SU-DHL-6 (cell line): ENCODE measurements at regions not wholly inside any gene's neighbourhood (a gene's known extent, or its start where the extent isn't known, plus 50 kb on each side); places are given as distances from the start of the nearest gene placed in this dataset.

Experiments used
- H2AFZ ChIP-seq: fragments of 200-600 bp; sonication (generic); 2 replicates; pipeline ENCODE4 v1.6.1; 2014; ENCODE audit warnings: low read depth, mild to moderate bottlenecking, moderate library complexity, mixed read lengths, antibody characterized with exemption, low read length; ENCODE audit not compliant: severe bottlenecking
- H3F3A ChIP-seq: fragments of 200-600 bp; shearing (Covaris generic); 2 replicates; pipeline ENCODE4 v1.6.0; 2016; ENCODE audit warnings: antibody characterized with exemption, mild to moderate bottlenecking; ENCODE audit not compliant: insufficient read depth
- H3K27ac ChIP-seq: fragments of 200-600 bp; sonication (generic); 2 replicates; pipeline ENCODE4 v1.5.1; 2016; ENCODE audit warnings: low read depth, mild to moderate bottlenecking, low read length, moderate library complexity, mixed read lengths
- H3K27me3 ChIP-seq: fragments of 200-600 bp; sonication (generic), shearing (Covaris generic); 2 replicates; pipeline ENCODE4 v1.6.0; 2014; ENCODE audit warnings: mild to moderate bottlenecking, low read length
- H3K36me3 ChIP-seq: fragments of 200-600 bp; sonication (generic); 2 replicates; pipeline ENCODE4 v1.6.1; 2014; ENCODE audit warnings: mild to moderate bottlenecking, low read length, mixed read lengths
- H3K4me2 ChIP-seq: fragments of 300-600, 200-600 bp; shearing (Covaris generic), sonication (generic); 2 replicates; pipeline ENCODE4 v1.6.0; 2014; ENCODE audit warnings: low read length, low read depth, mild to moderate bottlenecking; ENCODE audit not compliant: poor library complexity, severe bottlenecking
- H3K4me3 ChIP-seq: fragments of 200-600 bp; sonication (generic); 2 replicates; pipeline ENCODE4 v1.5.1; 2014; ENCODE audit warnings: antibody characterized with exemption, low read length, mild to moderate bottlenecking, mixed read lengths; ENCODE audit not compliant: insufficient read depth, poor library complexity, severe bottlenecking
- H3K79me2 ChIP-seq: fragments of 200-600 bp; sonication (generic); 2 replicates; pipeline ENCODE4 v1.6.1; 2014; ENCODE audit warnings: mild to moderate bottlenecking, low read length, moderate library complexity; ENCODE audit not compliant: insufficient read depth
- H3K9ac ChIP-seq: fragments of 200-600 bp; sonication (generic); 2 replicates; pipeline ENCODE4 v1.7.0; 2014; ENCODE audit warnings: mild to moderate bottlenecking, low read length
- H3K9me2 ChIP-seq: fragments of 200-600 bp; sonication (generic); replicated peaks from 2 replicates; pipeline ENCODE4 v1.6.1; 2014; ENCODE audit warnings: low read length; ENCODE audit not compliant: insufficient read depth
- H3K9me3 ChIP-seq: fragments of 200-600 bp; sonication (generic); 2 replicates; pipeline ENCODE4 v1.6.1; 2014; ENCODE audit warnings: low read length, mixed read lengths; ENCODE audit not compliant: insufficient read depth
- H4K20me1 ChIP-seq: fragments of 200-600 bp; sonication (generic); 2 replicates; pipeline ENCODE4 v1.6.1; 2014; ENCODE audit warnings: low read depth, mild to moderate bottlenecking, antibody characterized with exemption, low read length, moderate library complexity, mixed read lengths
- EZH2phosphoT487 ChIP-seq: fragments of 200-600 bp; sonication (generic), shearing (Covaris generic); conservative IDR thresholded peaks from 2 replicates; pipeline ENCODE4 v1.6.1; 2018; ENCODE audit warnings: mild to moderate bottlenecking, antibody characterized with exemption, low read length, moderate library complexity, mixed read lengths
- TF ChIP-seq, protein P1 (sequence below): fragments of 200-600 bp; sonication (generic); IDR thresholded peaks from one replicate; pipeline ENCODE4 v1.5.1; 2017; ENCODE audit warnings: antibody characterized with exemption, mild to moderate bottlenecking, low read length, moderate library complexity; ENCODE audit not compliant: insufficient read depth, poor library complexity, severe bottlenecking

DNA sequence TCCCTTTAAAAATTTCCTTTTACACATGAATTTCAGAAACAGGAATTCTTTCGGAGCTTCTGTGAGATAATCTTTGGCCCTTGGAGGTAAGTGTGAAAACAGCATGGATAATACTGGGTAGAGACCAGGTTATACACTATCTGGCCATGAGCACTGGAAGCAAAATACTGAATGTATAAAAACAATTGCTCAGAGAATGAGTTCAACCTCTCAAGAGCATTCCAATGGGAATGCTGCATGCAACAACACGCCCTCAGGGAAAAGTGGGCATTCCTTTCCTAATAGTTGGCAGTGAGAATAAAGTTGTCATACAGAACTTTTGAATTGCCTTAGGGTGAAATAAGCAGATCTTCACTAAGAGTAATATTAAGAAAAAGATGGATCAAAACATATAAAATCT is 574.8 kb upstream of the DIPK2B start:
- no peaks in the 10 kb centered on the region for H3K9me2 ChIP-seq
- H3K9ac ChIP-seq, result no peak overlapping the region
- H2AFZ ChIP-seq, result no peak overlapping the region
- no peak for TF ChIP-seq EZH2phosphoT487
- TF ChIP-seq, protein P1, sequence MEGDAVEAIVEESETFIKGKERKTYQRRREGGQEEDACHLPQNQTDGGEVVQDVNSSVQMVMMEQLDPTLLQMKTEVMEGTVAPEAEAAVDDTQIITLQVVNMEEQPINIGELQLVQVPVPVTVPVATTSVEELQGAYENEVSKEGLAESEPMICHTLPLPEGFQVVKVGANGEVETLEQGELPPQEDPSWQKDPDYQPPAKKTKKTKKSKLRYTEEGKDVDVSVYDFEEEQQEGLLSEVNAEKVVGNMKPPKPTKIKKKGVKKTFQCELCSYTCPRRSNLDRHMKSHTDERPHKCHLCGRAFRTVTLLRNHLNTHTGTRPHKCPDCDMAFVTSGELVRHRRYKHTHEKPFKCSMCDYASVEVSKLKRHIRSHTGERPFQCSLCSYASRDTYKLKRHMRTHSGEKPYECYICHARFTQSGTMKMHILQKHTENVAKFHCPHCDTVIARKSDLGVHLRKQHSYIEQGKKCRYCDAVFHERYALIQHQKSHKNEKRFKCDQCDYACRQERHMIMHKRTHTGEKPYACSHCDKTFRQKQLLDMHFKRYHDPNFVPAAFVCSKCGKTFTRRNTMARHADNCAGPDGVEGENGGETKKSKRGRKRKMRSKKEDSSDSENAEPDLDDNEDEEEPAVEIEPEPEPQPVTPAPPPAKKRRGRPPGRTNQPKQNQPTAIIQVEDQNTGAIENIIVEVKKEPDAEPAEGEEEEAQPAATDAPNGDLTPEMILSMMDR, result no peak
- no peaks in the 10 kb centered on the region for H3K9me3 ChIP-seq
- no peak overlapping the region for H3K4me2 ChIP-seq
- H3K79me2 ChIP-seq, result no peaks in the 10 kb centered on the region
- H3F3A ChIP-seq, result no peaks in the 10 kb centered on the region
- no peaks in the 10 kb centered on the region for H4K20me1 ChIP-seq
- H3K4me3 ChIP-seq, result no peak overlapping the region
- no peak overlapping the region for H3K27ac ChIP-seq
- no peaks in the 10 kb centered on the region for H3K27me3 ChIP-seq
- no peaks in the 10 kb centered on the region for H3K36me3 ChIP-seq

DNA sequence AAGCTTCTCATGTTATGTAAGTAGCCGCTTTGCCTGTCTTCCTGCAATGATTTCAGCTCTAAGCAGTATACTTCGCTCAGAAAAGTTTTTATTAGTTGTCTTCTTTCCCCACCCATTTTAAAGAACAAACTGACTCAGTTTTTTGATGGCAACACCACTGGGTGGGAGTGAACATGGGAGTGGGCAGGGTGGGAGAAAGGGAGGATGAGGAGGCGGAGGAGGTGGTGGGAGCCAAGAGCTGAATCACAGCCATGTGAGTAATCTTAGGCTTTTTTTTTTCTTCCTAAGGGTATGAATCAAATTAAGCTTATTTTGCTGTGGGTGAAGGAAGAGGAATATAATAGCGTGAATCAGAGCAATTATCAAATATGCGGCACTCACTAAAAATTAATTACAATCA is 574.3 kb upstream of the DIPK2B start:
- Histone ChIP-seq H3F3A (no peaks in the 10 kb centered on the region), H3K36me3 (no peaks in the 10 kb centered on the region), H3K27me3 (no peaks in the 10 kb centered on the region), H2AFZ (no peak overlapping the region), H3K9me3 (no peaks in the 10 kb centered on the region), H4K20me1 (no peaks in the 10 kb centered on the region), H3K79me2 (no peaks in the 10 kb centered on the region), H3K4me2 (no peak overlapping the region), H3K9me2 (no peaks in the 10 kb centered on the region), H3K9ac (no peak overlapping the region), H3K4me3 (no peak overlapping the region), H3K27ac (no peak overlapping the region)
- no peak for TF ChIP-seq EZH2phosphoT487
- TF ChIP-seq, protein P1, result no peak

DNA sequence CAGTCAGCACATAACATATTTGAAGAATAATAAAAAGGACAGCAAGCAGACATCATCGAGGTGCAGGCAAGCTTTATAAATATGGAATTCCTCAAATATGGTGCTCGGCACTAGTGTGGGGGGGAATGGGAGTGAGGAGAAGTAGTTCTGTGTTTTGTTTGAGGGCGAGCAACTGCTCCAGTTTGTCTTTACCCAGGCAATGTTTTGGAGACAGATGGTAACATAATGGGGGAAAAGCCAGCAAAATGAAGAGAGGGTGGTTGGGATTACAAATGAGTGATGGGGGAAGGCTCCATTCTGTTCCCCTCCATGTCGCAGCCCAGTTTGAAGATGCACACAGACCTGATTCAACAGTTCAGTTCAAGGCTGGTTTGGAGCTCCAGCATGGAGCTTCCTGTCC is 572.9 kb upstream of the DIPK2B start:
- Histone ChIP-seq H2AFZ (no peak overlapping the region), H3K79me2 (no peaks in the 10 kb centered on the region), H3K4me3 (no peak overlapping the region), H3K36me3 (no peaks in the 10 kb centered on the region), H3F3A (no peaks in the 10 kb centered on the region), H3K9me3 (no peaks in the 10 kb centered on the region), H3K4me2 (no peak overlapping the region), H4K20me1 (no peaks in the 10 kb centered on the region), H3K9ac (no peak overlapping the region), H3K27ac (no peak overlapping the region), H3K27me3 (no peaks in the 10 kb centered on the region), H3K9me2 (no peaks in the 10 kb centered on the region)
- TF ChIP-seq, protein P1, result no peak
- no peak for TF ChIP-seq EZH2phosphoT487
